ENCODE measurements at regions not wholly inside any gene's neighbourhood (a gene's known extent, or its start where the extent isn't known, plus 50 kb on each side); places are given as distances from the start of the nearest gene placed in this dataset.
"Not testable (repeated sequence)": the region's sequence is repeated elsewhere in the genome, so short reads cannot be mapped to it uniquely, and the experiment has no call there.

DNA sequence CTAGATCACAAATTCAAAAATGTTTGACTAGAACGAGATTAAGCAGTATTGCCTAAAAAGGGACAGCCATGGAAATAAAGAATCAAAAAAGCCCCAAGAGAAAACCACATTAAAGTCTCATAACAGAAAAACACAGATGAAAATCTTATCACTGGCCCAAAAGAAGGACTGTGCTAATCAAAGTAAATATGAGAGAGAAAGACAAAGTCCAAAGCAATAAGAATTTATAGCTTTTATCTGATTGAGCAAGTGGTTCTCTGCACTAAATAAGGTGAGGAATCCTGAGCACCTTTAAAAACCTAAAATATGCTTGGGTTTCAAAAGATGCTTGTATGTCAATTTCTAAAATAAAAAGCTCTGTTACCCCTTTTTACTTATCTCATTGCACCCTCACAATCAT is 409.3 kb downstream of the GASK1B start:
- no peak for ATAC-seq
- no peak for DNase-seq (ENCODE audit: low spot score)
- intact Hi-C loops (cut with DNase I) = no loop called here

DNA sequence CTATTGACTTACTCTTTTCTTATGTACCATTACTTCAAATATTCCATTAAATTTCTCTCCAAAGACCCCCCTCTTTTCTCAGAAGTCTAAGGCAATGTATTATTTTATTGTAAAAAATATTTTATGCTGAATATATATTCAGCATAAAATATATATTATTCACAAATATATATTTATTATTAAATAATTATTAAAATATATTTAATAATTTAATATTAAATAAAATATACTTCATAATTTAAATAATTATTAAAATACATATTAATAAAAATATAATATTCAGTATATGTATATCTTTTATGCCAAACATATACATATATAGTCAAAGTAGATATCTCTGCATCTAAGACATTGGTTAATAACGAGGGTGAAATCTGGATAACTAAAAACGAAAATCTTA is 418.4 kb downstream of the GASK1B start:
- ATAC-seq = no peak

DNA sequence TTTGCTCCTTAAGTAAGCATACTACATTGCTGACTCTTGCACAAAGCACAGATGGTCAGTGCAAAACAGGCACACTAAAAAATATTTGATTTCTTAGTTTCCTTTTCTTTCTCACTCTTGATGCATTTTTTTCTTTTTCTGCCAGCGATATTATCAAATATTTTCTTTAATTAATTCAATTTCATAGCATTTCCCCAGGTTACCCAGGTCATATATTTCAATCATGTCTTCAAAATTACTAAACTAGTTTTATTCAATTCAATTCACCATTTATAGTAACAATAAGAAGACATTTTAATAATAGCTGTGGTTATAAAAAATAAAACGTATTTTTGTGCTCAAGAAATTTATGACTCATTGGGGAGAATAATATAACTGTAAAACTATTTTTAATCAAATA is 421.2 kb downstream of the GASK1B start:
- no peak for DNase-seq (ENCODE audit: low spot score)
- intact Hi-C loops (cut with DNase I) = no loop called here
- ATAC-seq = no peak

More for the DNA sequence above, 418.4 kb downstream of the GASK1B start:
- intact Hi-C loops (cut with DNase I) = no loop called here
- no peak for DNase-seq (ENCODE audit: low spot score)

DNA sequence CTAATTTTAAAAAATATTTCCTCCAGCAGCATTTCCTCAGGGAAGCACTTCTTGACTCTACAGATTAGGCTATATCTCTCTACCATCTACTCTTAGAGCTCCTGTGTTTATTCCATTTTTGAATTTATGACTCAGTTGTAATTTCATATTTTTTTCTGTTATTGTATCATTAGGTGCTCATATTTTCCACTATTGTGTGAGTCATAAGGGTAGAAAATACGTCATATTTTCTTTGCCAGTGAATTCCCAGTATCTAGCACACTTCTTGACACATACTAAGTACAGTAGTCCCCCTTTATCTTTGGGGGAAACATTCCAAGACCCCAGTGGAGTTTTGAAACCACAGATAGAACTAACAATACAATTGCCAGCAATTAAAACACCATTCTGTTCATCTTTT is 431.2 kb downstream of the GASK1B start:
- intact Hi-C loops (cut with DNase I) = no loop called here
- no peak for DNase-seq (ENCODE audit: low spot score)

DNA sequence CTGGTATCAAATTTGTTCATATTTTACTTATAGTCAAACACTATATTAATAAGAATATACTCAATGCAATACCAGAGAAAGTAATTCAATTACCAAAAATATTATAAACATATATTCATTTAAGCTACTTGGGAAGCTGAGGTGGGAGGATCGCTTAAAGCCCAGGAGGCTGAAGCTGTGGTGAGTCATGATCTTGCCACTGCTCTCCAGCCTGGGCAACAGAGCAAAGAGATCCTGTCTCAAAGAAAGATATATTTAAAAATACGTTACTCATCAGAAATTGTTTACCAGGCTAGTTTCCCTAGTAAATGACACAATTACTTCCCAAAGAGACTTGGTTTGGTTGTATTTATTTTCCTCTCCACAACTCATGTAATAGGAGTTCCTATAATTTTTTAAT is 433.6 kb downstream of the GASK1B start:
- DNase-seq (ENCODE audit: low spot score) = no peak
- ATAC-seq = no peak
- intact Hi-C loops (cut with DNase I) = no loop called here

More for the DNA sequence above, 431.2 kb downstream of the GASK1B start:
- ATAC-seq = no peak

DNA sequence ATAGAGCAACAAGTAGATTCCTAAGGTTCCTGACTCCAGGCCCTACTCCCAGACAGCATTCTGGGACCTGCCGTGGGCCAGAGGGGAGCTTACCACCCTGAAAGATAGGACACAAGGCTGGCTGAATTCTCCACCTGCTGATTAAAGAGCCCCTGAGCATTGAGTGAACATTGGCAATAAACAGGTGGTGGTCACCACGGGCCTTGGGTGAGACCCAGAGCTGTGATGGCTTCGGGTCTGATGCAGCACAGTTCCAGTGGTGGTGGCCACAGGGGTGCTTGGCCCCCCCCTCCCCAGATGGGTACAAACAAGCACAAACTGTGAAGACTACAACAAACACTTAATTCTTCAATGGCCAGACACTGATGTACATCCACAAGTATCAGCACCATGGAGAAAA is 444.6 kb downstream of the GASK1B start:
- ATAC-seq (no peak), DNase-seq (ENCODE audit: low spot score) (no peak)
- intact Hi-C loops (cut with DNase I) = no loop called here

DNA sequence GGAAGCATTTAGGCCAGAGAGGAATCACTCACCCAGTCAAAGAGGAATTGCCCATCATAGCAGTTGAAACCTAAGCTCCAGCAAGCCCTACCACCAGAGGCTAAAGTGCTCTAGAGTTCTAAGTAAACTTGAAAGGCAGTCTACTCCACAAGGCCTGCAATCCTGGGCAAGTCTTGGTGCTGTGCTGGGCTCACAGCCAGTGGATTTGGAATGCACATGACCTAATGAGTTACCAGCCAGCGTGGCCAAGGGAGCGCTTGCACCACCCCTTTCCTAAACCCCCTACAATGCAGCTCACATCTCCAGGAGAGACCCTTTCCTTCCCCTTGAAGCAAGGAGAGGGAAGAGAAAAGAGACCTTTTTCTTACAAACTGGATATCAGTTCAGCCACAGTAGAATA is 445.7 kb downstream of the GASK1B start:
- DNase-seq (ENCODE audit: low spot score) = no peak
- ATAC-seq = no peak
- intact Hi-C loops (cut with DNase I) = no loop called here

DNA sequence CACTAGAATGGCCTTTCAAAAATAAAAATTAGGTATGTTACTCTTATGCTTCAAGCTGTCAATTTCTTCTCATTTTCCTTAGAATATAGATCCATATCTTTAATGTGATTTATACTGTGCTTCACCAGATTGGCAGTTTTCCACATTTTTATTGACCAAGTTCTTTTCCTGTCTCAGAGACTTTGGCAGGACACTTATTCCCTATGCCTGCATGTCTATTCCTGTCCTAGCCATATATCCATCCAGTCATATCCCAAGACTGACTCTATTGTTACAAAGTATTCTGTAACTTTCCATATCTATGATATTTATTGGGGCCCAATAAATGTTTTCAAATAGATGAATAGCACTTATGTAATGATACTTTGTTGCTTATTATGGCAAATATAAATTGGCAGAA is 450.7 kb downstream of the GASK1B start:
- intact Hi-C loops (cut with DNase I) = no loop called here
- ATAC-seq (no peak), DNase-seq (ENCODE audit: low spot score) (no peak)

DNA sequence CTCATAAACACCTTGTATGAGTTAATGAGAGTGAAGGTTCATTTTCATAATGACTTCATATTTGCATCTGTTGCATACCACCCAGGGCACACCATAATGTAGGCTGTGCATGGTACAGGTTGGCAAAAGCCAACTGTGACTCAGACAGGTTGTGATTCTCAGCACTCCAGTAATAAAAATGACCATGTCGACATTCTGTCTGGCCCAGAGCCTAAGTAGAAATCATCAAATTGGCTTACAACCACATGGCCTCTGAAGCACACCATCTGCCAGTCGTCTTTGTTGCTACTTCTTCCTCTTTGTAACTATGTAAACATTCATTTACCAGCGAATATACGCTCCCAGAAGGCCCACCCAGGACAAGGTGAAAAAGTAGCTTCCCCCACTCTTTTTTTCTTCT is 459.5 kb downstream of the GASK1B start:
- intact Hi-C loops (cut with DNase I) = no loop called here
- no peak for ATAC-seq
- DNase-seq (ENCODE audit: low spot score) = no peak

DNA sequence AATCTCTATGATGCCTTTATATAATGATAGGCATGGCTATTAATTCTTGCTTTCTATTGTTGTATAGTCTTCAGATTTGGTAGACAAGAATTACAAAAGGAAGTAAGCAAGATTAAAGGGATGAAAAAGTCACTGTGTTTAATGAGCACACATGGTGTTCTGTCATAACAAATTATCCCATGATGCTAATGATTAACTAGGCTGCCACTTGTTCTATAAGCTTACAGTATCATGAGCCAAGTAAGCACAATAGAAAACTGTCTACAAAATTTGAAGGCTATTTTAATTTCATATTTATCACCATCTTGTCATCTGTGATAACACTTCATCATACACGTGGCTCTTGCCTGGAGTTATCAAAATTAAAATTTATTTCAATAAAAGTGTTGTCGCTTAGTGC is 466.7 kb downstream of the GASK1B start:
- ATAC-seq (no peak), DNase-seq (ENCODE audit: low spot score) (no peak)
- intact Hi-C loops (cut with DNase I) = no loop called here

DNA sequence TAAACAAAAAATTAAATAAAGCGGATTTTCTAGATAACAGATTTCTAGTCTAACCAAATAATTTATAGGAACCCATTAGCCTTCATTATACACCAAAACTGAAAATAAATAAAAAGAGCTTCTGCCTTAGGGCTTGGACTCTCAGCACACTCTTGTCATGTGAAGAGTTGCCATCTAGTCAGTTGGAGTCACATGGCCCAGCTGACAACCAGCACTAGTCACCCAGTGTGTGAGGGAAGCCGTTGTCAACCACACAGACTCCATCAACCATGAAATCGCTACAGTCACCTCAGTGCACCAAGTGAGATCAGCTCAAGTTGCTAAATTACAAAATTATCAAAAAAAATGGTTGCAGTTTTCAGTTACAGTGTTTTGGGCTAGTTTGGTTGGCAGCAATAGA is 470.0 kb downstream of the GASK1B start:
- DNase-seq (ENCODE audit: low spot score) (no peak), ATAC-seq (no peak)
- intact Hi-C loops (cut with DNase I) = no loop called here

DNA sequence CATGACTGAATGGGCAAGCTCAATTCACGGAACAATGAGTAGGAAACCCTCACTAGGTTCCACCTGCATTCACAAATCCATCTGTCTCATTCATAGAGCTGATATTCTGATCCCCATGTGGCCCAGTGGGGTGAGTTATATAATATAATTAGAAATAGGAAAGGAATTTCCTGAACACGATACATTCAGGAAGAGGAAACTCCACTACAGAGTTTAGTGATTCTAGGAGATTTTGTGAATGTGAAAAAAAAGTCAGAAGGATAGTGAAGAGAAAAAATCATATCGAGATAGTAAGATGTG is 471.2 kb downstream of the GASK1B start:
- intact Hi-C loops (cut with DNase I) = no loop called here
- ATAC-seq = no peak
- no peak for DNase-seq (ENCODE audit: low spot score)

DNA sequence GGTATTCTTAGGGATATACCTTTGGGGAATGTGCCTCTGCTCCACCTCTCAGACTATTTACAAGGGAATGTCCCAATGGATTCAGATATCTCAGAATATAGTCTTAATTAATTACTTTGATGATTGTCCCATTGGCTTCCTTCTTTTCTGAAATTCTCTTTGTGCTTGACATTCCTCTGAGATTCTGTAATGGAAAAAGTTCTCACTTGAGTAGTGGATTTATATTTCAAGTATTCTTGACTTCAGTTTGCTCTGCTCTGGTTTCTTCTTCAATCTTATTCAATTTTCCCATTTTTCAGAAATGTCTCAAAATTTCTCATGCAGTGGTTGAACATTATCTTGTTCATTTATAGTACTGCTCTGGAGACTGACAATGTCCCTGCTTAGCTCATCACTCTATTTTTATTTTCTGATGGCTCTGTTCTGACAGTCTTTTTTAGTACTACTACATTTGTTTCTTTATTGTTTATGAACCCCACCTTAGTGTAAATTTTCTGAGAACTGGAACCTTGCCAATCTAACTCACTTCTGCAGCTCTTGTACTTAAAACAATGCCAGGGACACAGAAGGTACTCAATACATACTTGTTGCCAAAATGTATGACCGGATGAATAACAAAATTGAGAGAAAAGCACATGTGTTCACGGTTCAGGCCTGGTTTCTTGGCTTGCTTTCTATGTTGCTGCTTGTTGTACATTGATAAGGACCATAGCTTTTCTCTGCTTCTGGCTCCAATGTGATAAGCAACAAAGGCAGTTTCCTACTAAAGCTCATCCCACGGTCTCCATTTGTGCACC is 471.7 kb downstream of the GASK1B start:
- ATAC-seq (no peak), DNase-seq (ENCODE audit: low spot score) (no peak)
- intact Hi-C loops (cut with DNase I) = no loop called here

DNA sequence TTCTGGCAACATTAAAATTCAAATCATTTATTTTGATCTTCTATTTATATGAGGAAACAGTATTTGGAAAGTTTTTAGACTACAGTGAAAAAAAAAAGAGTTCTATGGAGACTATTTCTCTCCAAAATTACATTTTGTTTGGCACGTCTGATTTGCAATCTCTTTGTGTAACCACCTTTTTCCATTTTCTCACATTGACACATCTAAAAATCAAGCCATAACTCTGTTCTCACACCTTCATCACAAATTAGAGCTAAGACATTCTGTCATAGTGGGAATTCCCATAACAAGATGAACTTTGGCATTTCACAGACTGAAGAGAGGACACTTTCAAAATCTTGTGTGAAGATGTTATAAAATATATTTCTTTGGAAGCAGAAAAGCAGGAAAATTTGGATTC is 468.9 kb downstream of the GRIA2 start:
- DNase-seq (ENCODE audit: low spot score) (no peak), ATAC-seq (no peak)
- intact Hi-C loops (cut with DNase I) = no loop called here

DNA sequence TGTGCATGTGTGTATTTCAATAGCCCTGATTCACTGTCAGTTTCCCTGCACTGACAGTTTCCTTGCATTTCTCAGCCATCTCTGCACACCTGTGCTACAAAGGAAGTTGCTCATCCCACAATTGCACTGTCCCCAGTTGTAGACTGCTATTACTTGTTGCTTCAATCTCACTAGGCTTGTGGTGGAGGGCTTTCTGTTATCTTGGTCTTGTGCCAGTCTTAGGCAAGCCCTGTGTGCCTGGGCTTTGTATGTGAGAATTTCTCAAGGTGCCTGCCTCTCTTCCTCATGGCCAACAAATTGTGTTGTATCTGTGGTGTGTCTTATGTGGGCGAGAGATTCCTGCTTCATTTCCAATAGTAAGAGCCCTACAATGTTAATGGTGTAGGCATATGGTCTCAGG is 467.4 kb downstream of the GRIA2 start:
- ATAC-seq (no peak), DNase-seq (ENCODE audit: low spot score) (no peak)
- intact Hi-C loops (cut with DNase I) = no loop called here

DNA sequence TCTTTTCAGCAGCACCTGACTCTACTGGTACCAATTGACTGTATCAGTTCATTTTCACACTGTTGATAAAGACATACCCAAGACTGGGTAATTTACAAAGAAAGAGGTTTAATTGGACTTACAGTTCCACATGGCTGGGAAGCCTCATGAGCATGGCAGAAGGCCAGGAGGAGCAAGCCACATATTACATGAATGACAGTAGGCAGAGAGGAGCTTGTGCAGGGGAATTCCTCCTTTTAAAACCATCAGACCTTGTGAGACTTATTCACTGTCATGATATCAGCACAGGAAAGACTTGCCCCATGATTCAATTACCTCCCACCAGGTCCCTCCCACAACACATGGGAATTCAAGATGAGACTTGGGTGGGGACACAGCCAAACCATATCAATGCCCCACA is 458.8 kb downstream of the GRIA2 start:
- DNase-seq (ENCODE audit: low spot score); ATAC-seq; intact Hi-C loops (cut with DNase I): not testable (repeated sequence)

DNA sequence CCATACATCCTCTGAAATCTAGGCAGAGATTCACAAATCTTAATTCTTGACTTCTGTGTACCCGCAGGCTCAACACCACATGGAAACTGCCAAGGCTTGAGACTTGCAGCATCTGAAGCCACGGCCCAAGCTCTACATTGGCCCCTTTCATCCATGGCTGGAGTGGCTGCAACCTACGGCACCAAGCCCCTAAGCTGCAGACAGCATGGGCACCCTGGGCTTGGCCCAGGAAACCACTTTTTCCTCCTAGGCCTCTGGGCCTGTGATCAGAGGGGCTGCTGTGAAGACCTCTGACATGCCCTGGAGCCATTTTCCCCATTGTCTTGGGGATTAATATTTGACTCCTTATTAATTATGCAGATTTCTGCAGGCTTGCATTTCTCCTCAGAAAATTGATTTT is 457.9 kb downstream of the GRIA2 start:
- ATAC-seq = no peak
- intact Hi-C loops (cut with DNase I) = no loop called here
- DNase-seq (ENCODE audit: low spot score) = no peak

DNA sequence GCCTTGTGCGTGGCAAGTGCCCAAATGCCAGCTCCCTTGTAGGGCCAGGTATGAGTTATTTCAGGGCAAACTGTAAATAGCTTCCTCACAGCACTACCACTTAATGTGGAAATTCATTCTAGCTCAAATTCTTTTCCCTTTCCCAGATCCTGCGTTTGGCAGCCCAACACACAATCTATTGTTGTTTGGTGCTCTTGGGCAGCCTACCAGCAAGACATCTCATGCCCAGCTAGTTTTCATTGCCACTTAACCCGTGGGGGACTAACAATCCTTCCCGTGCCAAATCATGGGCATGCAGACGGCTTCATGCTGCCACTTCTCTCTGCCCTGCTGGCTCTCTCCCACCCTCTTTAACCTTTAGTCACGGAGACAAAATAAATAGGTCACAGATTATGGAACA is 454.2 kb downstream of the GRIA2 start:
- peak; percentile 20 for ATAC-seq
- DNase-seq (ENCODE audit: low spot score) = no peak

DNA sequence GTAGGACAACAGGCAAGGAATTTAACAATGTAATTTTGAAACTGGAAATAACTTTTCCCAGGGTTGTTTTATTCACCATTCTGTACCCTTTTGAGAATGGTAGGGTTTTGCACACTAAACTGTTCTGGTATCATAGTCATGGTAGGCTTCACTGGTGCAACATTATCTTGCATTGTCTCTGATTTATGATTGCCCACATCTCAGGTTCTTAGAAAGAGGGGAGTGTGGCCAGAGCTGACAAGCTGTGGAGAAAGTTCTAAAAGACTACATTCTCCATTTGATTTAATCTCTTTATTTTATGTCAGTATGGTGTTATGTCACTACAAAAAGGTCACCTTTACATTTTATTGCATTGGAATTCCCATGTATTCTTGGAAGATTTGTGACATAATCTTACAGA is 447.3 kb downstream of the GRIA2 start:
- no peak for ATAC-seq
- intact Hi-C loops (cut with DNase I) = no loop called here
- DNase-seq (ENCODE audit: low spot score) = no peak

More for the DNA sequence above, 454.2 kb downstream of the GRIA2 start:
- intact Hi-C loops (cut with DNase I) = no loop called here

DNA sequence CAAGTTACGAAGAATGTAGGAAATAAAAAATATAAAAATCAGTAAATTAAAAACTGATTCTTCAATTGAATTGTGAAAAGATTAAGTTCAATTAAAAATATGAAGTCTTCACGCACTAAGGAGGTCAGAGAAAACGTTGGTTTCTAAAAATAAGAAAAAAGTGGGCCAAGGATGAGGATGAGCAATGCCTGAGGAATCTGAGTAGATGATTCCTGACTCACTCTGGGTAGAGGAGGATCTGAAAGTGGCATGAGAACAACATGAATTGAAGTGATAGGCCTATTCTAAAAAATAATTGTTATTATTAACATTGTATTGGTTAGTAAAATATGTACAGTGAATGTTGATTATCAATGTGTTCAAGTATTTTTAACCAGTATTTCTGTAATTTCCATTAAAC is 444.2 kb downstream of the GRIA2 start:
- DNase-seq (ENCODE audit: low spot score) (no peak), ATAC-seq (no peak)
- intact Hi-C loops (cut with DNase I) = no loop called here

DNA sequence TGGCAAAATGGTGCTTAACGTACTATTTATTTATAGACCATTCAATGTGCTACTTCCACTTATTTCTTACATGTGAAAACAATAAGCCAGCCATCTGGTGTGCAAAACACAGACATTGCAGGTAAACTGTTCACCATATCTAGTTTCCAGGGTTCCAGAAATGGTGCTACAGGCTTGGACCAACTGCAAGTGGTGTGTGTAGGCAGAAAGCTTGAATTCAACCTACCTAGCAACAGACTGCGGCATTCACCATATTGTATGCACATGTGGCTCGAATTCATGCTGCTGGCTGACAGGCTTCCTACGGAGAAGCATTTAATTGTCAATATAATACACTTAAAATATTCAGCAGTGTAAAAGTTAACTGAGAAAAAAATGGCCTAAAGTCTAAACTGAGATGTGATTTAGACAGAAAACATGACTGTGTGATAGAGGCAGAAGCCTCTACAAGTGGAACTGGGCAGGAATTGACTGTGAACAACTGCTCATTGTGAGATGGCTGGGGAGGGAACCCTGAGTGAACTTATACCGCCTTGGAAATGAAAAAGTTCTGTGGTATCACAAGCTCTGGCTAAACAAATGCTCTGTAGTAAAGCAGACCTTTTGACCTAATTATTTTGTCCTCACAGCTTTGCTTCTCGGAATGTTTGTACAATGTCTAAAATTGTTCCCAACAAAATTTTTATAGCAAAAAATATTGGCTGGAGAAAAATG is 434.7 kb downstream of the GRIA2 start:
- ATAC-seq (peak; percentile 45), DNase-seq (ENCODE audit: low spot score) (no peak)
- intact Hi-C loops (cut with DNase I) = no loop called here

Measured in sciatic nerve (tissue), 2 donors.